Ovary (tissue), 3 donors: ENCODE measurements at regions not wholly inside any gene's neighbourhood (a gene's known extent, or its start where the extent isn't known, plus 50 kb on each side); places are given as distances from the start of the nearest gene placed in this dataset.

Source experiments
- CTCF ChIP-seq, 3 donors: fragments of 450-650 bp in 2 of 3; fragments of 200-600 bp in 1 of 3; IDR thresholded peaks; one replicate each; pipeline versions ENCODE4 v1.5.1 to v1.8.0; 2016 to 2022; ENCODE audit warnings: antibody characterized with exemption in 3 of 3, mild to moderate bottlenecking in 1 of 3
- EP300 ChIP-seq: sonication (generic); formaldehyde crosslinking; IDR thresholded peaks from one replicate; pipeline ENCODE4 v1.6.1; 2017; ENCODE audit warnings: antibody characterized with exemption
- donor health status: DM: no; HTN: no; CAD: no.

GRCh38 chr5:77904362-77904761, 128.2 kb upstream of the TBCA start:
- TF ChIP-seq CTCF (IDR thresholded peaks at IDR 0.05) (no peak), EP300 (no peak)
